HG03039 (cell line): ENCODE measurements at regions not wholly inside any gene's neighbourhood (a gene's known extent, or its start where the extent isn't known, plus 50 kb on each side); places are given as distances from the start of the nearest gene placed in this dataset.
"Not testable (repeated sequence)": the region's sequence is repeated elsewhere in the genome, so short reads cannot be mapped to it uniquely, and the experiment has no call there.

ENCODE experiments used
- ATAC-seq: cut with Tn5 transposase; IDR thresholded peaks from one replicate; pipeline ENCODE4 v1.9.1; 2021; ENCODE audit warnings: mild to moderate bottlenecking, moderate library complexity; ENCODE audit not compliant: unreplicated experiment

DNA sequence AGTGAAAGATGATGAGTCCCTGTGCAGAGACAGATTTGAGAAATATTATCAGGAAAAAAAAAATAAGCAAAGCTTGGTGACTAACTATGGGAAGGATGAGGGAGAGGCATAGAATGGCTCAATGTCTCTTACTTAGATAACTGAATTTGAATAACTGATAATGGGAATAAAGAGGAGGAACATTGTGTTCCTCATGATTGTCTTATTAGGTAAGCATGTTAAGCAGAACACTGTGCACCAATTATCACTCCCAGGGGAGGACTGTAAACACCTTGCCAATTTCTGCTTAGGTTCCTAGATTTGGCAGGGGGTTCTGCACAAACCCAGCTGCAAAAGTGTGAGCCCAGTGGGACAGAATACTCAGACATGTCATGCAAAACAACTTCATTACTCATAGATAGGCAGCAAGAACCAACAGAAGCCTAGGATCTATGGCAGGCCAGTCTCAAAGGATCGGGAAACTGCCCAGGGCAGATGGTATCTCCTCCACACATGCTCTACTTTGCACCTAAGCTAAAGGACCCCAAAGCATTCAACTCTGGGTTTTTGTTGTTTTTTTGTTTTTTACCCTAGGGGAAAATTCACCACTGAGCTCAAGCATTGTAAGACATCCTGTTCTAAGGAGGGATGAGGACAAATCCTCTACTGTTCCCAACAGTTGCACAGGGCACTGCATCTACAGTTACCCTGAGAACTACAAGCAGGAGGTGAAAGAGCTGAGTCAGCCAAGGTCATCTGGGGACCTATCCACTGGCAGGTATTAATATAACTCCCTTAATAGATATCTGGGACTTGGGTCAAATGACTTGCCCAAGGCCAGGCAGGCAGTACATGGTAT, 907.0 kb downstream of the RAPGEF2 start:
- ATAC-seq, result no peak

DNA sequence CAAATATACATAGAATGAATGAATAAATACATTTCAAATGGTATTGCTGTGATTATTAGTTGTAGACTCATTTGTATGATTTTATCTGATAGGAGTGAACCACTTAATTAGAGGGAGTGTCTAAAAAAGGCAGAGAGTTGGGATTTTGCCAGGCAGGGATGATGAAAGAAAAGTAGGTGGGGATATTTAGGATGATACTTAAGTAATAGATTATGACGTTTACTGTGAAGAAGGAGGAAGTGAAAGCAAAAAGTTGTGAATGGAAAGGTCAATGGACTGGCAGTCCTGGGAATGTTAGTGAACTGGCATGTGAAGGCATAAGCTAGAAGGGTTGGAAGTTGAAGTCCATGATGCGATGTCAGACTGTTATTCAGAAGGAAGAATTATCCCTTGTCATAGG, 917.1 kb downstream of the RAPGEF2 start:
- ATAC-seq, result no peak

DNA sequence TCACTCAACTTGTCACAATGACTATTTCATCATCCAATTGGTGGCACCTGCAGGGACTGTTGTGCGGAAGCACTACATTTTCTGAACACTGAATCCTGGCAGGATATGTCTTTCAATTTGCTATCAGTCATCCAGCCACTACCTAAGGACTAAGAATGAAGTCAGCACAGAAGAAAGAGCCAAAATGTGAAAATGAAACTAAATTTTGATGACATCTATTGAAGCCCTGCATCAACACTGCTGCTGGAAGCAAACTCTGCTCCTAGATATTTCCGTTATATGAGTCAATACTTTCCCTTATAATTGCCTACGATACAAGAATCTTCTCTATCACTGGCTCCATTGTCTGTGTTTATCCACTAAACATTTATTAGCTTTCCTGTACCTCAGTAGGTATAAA, 917.9 kb downstream of the RAPGEF2 start:
- no peak for ATAC-seq

DNA sequence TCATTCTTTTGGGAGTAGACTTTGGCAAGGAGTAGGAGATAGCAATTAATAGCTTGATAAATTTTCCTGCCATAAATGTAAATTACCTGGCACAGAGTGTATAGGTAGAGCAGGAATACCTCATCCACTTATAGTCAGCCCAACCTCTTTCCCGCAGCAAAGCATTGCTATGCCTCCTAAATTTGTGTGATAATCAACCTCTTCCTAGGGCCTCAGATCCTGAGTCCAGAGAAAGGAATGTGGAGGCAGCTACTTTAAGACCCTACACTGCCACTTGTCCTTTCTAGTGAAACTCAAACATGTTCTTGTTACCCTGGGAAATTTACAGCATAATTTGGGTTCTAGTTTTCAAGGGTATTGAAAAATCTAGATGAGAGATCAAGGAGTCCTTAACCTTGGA, 919.0 kb downstream of the RAPGEF2 start:
- no peak for ATAC-seq

GRCh38 chr4:160026721-160027120, 923.8 kb downstream of the RAPGEF2 start:
- no peak for ATAC-seq

GRCh38 chr4:160034501-160034900, 931.6 kb downstream of the RAPGEF2 start:
- no peak for ATAC-seq

GRCh38 chr4:160038615-160039014, 935.7 kb downstream of the RAPGEF2 start:
- ATAC-seq, result no peak

GRCh38 chr4:160044693-160045092, 941.8 kb downstream of the RAPGEF2 start:
- no peak for ATAC-seq

GRCh38 chr4:160082432-160083207, 979.7 kb downstream of the RAPGEF2 start:
- no peak for ATAC-seq

- no peak for ATAC-seq
Observed at GRCh38 chr4:160091631-160092030, 988.8 kb downstream of the RAPGEF2 start.

GRCh38 chr4:160100316-160100715, 997.4 kb downstream of the RAPGEF2 start:
- ATAC-seq, result no peak

GRCh38 chr4:160110891-160111290, 1008.0 kb downstream of the RAPGEF2 start:
- no peak for ATAC-seq

DNA sequence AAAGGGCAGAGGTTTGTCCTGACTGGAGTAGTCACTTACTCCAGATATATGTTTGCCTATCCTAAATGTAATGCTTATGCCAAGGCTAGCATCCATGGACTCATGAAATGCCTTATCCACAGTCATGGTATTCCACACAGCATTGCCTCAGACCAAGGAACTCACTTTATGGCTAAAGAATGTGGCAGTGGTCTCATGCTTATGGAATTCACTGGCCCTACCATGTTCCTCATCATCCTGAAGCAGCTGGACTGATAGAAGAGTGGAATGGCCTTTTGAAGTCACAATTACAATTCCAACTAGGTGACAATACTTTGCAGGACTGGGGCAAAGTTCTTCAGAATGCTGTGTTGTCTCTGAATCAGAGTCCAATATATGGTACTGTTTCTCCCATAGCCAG, 1014.8 kb downstream of the RAPGEF2 start:
- no peak for ATAC-seq

DNA sequence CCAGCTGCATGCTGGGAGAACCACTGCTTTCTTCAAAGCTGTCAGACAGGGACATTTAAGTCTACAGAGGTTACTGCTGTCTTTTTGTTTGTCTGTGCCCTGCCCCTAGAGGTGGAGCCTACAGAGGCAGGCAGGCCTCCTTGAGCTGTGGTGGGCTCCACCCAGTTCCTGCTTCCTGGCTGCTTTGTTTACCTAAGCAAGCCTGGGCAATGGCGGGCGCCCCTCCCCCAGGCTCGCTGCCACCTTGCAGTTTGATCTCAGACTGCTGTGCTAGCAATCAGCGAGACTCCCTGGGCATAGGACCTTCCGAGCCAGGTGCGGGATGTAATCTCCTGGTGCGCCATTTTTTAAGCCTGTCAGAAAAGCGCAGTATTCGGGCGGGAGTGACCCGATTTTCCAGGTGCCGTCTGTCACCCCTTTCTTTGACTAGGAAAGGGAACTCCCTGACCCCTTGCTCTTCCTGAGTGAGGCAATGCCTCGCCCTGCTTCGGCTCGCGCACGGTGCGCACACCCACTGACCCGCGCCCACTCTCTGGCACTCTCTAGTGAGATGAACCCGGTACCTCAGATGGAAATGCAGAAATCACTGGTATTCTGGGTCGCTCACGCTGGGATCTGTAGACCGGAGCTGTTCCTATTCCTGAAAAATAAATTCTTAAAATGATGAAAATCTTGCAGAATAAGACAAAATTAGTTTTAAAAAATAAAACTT, 1022.9 kb downstream of the RAPGEF2 start:
- not testable (repeated sequence) for ATAC-seq

DNA sequence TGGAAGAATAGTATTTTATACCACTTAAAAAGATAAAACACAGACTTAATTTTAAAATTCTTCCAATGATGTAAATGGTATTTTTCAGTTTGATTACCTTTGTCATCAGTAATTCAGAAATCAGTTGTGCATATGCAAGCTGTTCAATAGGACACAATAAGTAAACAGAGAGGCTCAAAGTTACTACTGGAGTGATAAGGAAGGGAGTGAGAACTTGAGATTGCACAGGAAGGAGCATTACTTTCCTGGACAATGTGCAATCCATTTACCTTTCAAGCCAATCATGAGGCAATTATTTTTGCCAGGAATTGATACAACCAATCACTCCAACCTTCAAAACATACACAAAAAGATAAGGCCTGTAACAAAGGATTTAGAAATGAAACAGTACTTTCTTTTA, 1024.3 kb downstream of the RAPGEF2 start:
- ATAC-seq, result no peak

- no peak for ATAC-seq
Observed at GRCh38 chr4:160129439-160129838, 1026.6 kb downstream of the RAPGEF2 start.

GRCh38 chr4:160136021-160136420, 1033.1 kb downstream of the RAPGEF2 start:
- ATAC-seq, result no peak

- no peak for ATAC-seq
Observed at GRCh38 chr4:160141206-160141605, 1038.3 kb downstream of the RAPGEF2 start.

DNA sequence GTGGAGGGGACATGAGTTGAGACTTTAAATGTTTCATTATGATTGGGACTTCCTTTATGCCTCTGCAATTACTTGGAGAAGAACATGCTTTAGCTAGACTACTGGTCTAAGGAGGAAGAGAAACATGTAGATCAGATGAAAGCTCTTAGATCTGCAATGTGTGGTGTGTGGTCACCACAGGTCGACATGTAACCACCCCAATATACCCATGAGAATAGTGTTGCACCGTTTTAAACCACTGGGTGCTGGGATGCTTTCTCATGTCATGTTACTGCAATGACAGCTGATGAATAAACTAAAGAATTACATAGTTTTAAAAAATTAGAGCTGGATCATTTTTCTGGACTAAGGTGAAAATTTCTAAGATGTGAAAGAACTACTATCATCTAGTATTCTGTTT, 1039.7 kb downstream of the RAPGEF2 start:
- peak; percentile 97 for ATAC-seq

GRCh38 chr4:160143574-160143973, 1040.7 kb downstream of the RAPGEF2 start:
- ATAC-seq, result no peak

DNA sequence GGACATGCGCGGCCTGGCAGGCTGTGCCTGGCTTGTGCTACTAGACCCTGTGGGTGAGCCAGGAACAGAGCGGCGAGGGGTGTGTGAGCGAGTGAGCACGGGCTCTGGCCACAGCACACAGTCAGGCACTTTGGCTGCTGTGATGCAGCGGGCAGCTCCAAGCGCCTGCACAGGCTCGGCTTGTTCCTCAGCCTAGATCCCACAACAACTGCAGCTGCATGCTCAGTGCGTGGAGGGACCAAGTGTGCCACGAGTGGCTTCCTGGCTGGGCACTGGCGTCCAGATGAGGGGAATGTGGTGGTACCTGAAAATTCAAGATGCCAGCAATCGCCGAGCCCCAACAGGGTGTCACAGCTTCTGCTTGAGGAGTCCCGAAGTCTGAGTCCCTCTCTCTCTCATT, 1056.6 kb downstream of the RAPGEF2 start:
- ATAC-seq, result no peak

DNA sequence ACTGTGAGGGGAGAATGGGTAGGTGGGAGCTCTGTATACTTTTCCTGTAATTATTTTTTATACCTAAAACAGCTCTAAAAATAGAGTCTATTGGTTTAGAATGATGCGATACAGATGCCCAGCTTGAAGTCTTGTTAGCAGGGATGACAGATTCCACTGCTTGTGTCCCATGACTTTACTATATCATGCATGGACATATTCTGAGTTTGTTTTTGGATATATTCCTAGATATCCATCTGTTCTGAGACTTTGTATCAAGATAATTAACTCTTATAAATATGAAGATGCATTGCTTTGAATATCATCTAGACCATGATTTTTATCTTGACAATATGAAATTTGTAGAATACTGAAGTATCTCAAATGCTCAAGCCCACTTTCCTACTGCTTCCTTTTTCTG, 1058.1 kb downstream of the RAPGEF2 start:
- no peak for ATAC-seq
